ENCODE measurements at regions not wholly inside any gene's neighbourhood (a gene's known extent, or its start where the extent isn't known, plus 50 kb on each side); places are given as distances from the start of the nearest gene placed in this dataset.
A peak's percentile ranks its signal among the peaks of the same experiment; 100 is the strongest.

- DNase-seq (ENCODE audit: low spot score): no peak
- H3K4me3 ChIP-seq: no peak overlapping the region
Measured at GRCh38 chr6:43921548-43922425, 151.8 kb downstream of the VEGFA start.

DNA sequence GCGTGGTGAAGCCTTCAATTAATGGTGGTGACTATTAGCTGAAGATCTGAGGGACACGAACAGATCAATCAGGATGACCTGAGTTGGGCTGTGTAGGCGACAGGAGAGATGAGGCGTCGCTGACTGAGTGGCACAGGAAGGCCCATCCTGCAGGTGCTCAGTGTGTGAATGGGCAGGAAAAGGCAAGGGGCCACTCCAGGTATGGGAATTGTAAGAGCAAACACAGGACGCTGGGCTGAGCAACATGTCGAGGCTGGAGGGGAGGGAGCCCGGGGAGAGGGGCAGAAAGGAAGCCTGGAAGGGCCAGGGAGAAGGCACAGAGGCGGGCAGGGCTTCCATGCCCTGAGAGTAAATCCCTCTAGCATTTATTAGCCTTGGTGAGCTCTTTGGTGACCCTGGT lies 151.0 kb downstream of the VEGFA start:
- Histone ChIP-seq H3K4me1 (no peaks in the 10 kb centered on the region), H3K36me3 (no peaks in the 10 kb centered on the region), H3K4me3 (no peak overlapping the region), H3K27me3 (no peaks in the 10 kb centered on the region), H3K27ac (no peak overlapping the region), H3K9me3 (no peaks in the 10 kb centered on the region)
- DNase-seq (ENCODE audit: low spot score): no peak
- no peak for TF ChIP-seq CTCF (IDR thresholded peaks at IDR 0.05)

More at GRCh38 chr6:43921548-43922425, 151.8 kb downstream of the VEGFA start:
- Histone ChIP-seq H3K27me3 (no peaks in the 10 kb centered on the region), H3K9me3 (no peaks in the 10 kb centered on the region), H3K27ac (no peak overlapping the region), H3K4me1 (no peaks in the 10 kb centered on the region), H3K36me3 (no peaks in the 10 kb centered on the region)
- TF ChIP-seq CTCF (IDR thresholded peaks at IDR 0.05): no peak

DNA sequence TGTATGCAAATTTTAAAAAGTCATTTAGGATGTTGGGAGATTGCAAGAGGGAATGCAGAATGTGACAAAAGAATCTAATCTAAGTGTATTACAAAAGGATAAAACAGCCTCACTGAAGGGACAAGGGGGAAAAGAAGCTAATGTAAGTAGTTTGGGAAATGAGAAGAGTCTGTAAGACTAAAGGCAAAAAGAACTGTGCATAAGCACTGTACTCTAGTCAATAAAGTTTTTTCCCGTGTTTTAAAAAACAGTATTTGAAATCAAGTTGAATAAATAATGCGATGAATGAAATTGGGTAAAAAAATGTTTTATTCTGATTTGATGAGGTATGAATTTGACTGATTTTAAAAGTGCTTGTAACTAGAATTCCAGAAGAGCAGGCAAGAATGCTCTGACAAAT lies 149.8 kb downstream of the VEGFA start:
- Histone ChIP-seq H3K27ac (no peak overlapping the region), H3K36me3 (no peaks in the 10 kb centered on the region), H3K9me3 (no peaks in the 10 kb centered on the region), H3K4me3 (no peak overlapping the region), H3K27me3 (no peaks in the 10 kb centered on the region), H3K4me1 (no peaks in the 10 kb centered on the region)
- TF ChIP-seq CTCF (IDR thresholded peaks at IDR 0.05): no peak
- DNase-seq (ENCODE audit: low spot score): no peak

DNA sequence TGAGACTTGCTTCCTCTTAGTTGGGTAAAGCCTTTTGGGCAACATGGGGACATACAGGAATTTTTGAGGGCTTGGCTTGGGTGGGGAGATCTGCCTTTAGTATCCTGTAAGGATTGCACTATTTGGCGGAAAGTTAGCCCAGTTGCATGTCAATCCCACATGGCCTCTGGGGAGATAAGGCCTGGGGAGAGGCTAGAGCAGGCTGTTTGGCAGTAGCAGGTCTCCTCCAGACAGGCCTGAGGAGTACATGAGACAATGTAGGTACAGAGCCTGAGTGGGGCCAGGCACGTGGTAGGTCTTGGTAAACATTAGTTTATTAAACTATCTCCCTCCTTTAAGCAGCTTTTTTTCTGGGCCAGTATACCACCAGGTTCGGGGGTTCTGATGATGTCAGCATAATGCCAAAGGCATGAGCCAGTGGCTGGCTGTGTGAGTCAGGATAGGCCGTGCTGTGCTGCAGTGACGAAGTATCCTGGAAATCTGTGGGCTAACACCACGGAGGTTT lies 147.9 kb downstream of the VEGFA start:
- Histone ChIP-seq H3K4me3 (no peak overlapping the region), H3K4me1 (no peaks in the 10 kb centered on the region), H3K27me3 (no peaks in the 10 kb centered on the region), H3K9me3 (no peaks in the 10 kb centered on the region), H3K27ac (no peak overlapping the region), H3K36me3 (no peaks in the 10 kb centered on the region)
- DNase-seq (ENCODE audit: low spot score): no peak
- no peak for TF ChIP-seq CTCF (IDR thresholded peaks at IDR 0.05)

DNA sequence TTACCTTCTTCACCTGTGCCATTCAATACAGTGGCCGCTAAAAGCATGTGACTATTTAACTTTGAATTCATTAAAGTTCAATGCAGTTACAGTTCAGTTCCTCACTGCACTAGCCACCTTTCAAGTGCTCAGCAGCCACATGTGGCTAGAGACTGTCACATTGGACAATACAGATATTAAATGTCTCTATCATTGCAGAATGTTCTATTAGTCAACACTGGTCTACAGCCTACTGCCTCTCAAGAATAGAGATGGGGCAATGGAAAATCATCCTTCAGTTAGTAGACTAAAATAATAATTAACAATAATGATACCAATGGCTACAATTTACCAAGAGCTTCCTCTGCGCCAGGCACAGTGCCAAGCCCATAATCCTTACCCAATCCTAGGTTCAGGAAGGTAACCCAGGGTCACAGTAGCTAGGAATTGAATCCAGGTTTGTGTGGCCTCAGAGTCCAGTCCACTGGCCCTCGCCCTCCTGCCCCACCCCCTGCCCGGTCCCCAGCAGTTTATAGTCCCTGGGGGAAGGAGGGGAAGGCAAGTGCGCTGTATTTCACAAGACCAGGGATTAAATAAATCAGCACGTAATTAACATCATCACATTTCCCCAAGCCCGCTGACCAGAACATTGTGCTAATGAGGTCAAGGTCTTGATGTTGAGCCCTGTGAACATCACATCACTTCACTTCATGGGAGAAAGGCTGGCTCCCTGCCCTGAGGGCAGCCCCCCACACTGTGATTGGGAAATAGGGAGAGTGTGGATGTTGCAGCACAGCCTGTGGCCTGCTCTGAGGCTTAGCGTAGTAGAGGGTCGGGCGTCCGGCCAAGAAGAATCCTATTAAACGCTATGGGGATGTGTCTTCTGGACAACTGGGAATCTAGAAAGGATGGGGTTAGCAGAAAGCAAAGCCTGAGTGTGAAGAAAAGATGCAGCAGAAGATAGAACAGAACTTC lies 147.2 kb downstream of the VEGFA start:
- no peak overlapping the region for H3K4me3 ChIP-seq
- TF ChIP-seq CTCF (IDR thresholded peaks at IDR 0.05): no peak
- no peaks in the 10 kb centered on the region for H3K9me3 ChIP-seq
- no peaks in the 10 kb centered on the region for H3K36me3 ChIP-seq
- no peaks in the 10 kb centered on the region for H3K4me1 ChIP-seq
- H3K27me3 ChIP-seq: no peaks in the 10 kb centered on the region
- H3K27ac ChIP-seq: no peak overlapping the region
- DNase-seq (ENCODE audit: low spot score): peak; percentile 62
